ENCODE measurements at regions not wholly inside any gene's neighbourhood (a gene's known extent, or its start where the extent isn't known, plus 50 kb on each side); places are given as distances from the start of the nearest gene placed in this dataset.
"Not testable (repeated sequence)": the region's sequence is repeated elsewhere in the genome, so short reads cannot be mapped to it uniquely, and the experiment has no call there.

DNA sequence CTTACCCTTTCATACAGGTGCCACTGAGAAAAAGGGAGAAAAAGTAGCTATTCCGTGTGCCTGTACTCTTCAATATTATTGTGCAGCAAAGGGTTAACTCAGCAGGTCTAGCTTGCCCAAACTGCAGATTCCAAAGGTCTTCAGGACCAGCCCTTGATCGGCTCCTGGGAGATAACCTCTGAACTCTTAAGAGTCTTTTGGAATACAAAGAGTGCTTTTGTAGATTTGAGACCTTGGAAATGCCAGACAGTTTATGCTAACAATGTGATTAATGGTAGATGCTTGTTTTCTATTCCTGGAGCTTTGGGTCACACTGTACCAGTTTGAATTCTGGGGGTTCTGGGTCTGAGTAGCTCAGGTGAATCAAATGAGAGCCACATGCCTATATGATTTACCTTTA, 844.7 kb upstream of the MIR17HG start:
- TF ChIP-seq CTCF (conservative IDR thresholded peaks at IDR 0.05; ENCODE audit: low read depth, low read length) = no peak
- H3K4me3 ChIP-seq (ENCODE audit: low read depth, low read length) = no peak overlapping the region
- DNase-seq (ENCODE audit: low read depth) = no peak

DNA sequence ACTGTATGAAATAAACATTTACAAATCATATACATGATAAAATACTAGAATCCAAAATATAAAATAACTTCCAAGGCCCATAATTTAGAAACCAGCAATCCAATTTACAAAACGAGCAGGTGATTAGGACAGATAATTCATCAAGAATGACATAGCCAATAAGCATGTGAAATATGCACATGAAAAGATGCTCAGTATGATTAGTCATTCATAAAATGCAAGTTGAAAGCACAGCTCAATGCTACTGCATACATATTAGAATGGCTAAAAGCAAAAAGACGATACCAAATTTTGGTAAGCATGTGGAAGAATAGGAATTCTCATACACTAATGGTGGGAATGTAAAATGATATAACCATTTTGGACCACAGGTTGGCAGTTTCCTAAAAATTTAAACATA, 837.2 kb upstream of the MIR17HG start:
- TF ChIP-seq CTCF (conservative IDR thresholded peaks at IDR 0.05; ENCODE audit: low read depth, low read length) = no peak
- H3K4me3 ChIP-seq (ENCODE audit: low read depth, low read length) = no peak overlapping the region
- no peak for DNase-seq (ENCODE audit: low read depth)

DNA sequence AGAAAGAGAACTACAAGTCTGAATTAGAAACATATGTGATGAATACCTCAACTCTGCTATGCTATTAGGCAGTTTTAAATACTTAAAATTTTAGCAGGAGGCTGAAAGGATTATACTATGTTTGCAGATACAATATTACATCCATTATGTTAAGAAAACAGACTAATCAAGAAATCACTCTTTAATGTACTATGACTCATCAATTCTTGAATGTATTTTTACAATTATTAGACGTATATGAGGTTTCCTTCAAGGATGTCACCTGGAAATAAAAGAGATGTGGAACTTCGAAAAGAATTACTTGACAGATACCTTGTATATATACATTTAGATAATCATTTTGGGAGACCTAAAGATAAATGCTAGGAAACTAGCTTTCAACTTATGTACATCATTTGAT, 835.6 kb upstream of the MIR17HG start:
- TF ChIP-seq CTCF (conservative IDR thresholded peaks at IDR 0.05; ENCODE audit: low read depth, low read length) = no peak
- H3K4me3 ChIP-seq (ENCODE audit: low read depth, low read length) = no peak overlapping the region
- DNase-seq (ENCODE audit: low read depth) = no peak

GRCh38 chr13:90514712-90515111, 832.8 kb upstream of the MIR17HG start:
- H3K4me3 ChIP-seq (ENCODE audit: low read depth, low read length); DNase-seq (ENCODE audit: low read depth): not testable (repeated sequence)

DNA sequence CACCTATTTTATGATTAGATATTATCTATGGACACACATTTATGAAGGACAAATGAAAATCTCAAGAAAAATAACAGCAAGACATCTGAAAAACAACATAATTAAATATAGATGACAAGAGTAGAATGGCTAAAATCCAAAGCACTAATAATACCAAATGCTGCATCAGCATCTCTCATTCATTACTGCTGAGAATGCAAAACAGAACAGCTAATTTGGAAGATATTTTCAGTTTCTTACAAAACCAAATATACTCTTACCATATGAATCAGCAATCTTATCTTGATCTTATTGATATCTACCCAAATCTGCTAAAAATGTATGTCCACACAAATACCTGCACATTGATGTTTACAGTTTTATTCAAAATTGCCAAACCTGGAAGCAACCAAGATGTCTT, 829.1 kb upstream of the MIR17HG start:
- TF ChIP-seq CTCF (conservative IDR thresholded peaks at IDR 0.05; ENCODE audit: low read depth, low read length) = no peak
- no peak for DNase-seq (ENCODE audit: low read depth)
- no peak overlapping the region for H3K4me3 ChIP-seq (ENCODE audit: low read depth, low read length)

- no peak for TF ChIP-seq CTCF (conservative IDR thresholded peaks at IDR 0.05; ENCODE audit: low read depth, low read length)
- no peak overlapping the region for H3K4me3 ChIP-seq (ENCODE audit: low read depth, low read length)
- no peak for DNase-seq (ENCODE audit: low read depth)
These were observed 828.3 kb upstream of the MIR17HG start for GRCh38 chr13:90519157-90519556.

DNA sequence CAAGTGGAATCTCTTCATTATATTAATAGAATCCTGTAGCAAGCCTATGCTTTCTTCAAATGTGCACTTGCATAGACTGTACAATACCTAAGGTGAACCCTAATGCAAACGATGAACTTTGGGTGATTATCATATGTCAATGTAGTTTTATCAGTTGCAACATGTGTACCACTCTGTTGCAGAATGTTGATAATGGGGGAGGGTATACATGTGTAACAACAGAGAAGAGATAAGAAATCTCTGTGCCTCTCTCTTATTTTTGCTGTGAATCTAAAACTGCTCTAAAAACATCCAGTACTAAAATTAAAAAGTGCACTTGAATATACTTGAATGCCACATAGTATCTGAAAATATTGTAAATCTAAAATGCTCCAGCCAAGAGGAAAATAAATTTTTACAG, 820.8 kb upstream of the MIR17HG start:
- no peak for DNase-seq (ENCODE audit: low read depth)
- no peak for TF ChIP-seq CTCF (conservative IDR thresholded peaks at IDR 0.05; ENCODE audit: low read depth, low read length)
- H3K4me3 ChIP-seq (ENCODE audit: low read depth, low read length) = no peak overlapping the region

DNA sequence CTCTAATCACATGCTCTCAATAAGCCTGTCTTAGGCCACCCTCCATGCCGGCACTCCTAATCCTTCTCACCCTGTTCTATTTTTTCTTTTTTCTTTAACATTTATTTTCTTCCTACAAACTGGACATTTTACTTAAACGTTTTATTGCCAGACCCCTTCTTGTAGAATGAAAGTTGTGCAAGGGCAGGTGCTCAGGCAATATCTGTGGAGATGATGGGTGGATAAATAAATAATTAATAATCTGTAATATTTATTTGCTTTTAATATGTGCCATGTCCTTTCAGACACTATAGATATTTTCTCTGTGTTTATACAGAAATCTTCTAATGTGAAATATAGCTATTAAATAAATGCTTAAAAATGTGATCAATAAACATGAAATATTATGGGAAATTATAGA, 815.7 kb upstream of the MIR17HG start:
- H3K4me3 ChIP-seq (ENCODE audit: low read depth, low read length) = no peak overlapping the region
- no peak for DNase-seq (ENCODE audit: low read depth)
- TF ChIP-seq CTCF (conservative IDR thresholded peaks at IDR 0.05; ENCODE audit: low read depth, low read length) = no peak

Measured in epithelial cell of proximal tubule (primary cell).